OCI-LY7 (cell line): ENCODE measurements at regions not wholly inside any gene's neighbourhood (a gene's known extent, or its start where the extent isn't known, plus 50 kb on each side); places are given as distances from the start of the nearest gene placed in this dataset.

Experiments used
- CTCF ChIP-seq: fragments of 200-600 bp; sonication (generic); conservative IDR thresholded peaks from 2 replicates; pipeline ENCODE4 v1.5.1; 2014; ENCODE audit warnings: mild to moderate bottlenecking, antibody characterized with exemption, low read length, moderate library complexity, mixed read lengths
- EZH2phosphoT487 ChIP-seq: fragments of 200-600 bp; sonication (generic); IDR thresholded peaks from 2 replicates; pipeline ENCODE4 v1.6.1; 2018; ENCODE audit warnings: low read depth, borderline replicate concordance, mild to moderate bottlenecking, mixed run types, antibody characterized with exemption, low read length, moderate library complexity, mixed read lengths

DNA sequence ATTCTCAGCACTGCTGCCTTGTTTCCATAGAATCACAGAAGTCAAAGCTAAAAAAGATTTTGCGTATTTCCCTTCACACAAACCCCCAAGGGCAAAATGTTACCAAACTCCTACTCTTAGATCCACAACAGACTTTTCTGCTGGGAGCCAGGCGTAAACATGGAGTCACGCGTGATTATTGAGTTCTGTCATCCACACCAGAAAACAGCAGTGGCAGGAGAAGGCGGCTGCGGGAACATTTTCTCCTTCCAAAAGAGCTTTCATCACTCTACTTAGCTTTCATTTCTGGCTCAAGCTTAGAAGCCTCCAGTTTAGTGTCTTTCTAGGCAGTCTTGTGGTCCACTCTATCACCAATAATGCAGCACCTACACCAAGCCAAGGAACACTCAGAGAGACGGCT, 712.9 kb upstream of the NRP1 start:
- TF ChIP-seq CTCF (no peak), EZH2phosphoT487 (no peak)
